DMS153 (cell line): ENCODE measurements at regions not wholly inside any gene's neighbourhood (a gene's known extent, or its start where the extent isn't known, plus 50 kb on each side); places are given as distances from the start of the nearest gene placed in this dataset.

Source experiments
- DNase-seq: peaks from one replicate; lab custom pipeline; 2025; lab: John Stamatoyannopoulos, UW

GRCh38 chr1:195075973-195076372 is 1532.3 kb downstream of the KCNT2 start:
- DNase-seq: no peak

DNA sequence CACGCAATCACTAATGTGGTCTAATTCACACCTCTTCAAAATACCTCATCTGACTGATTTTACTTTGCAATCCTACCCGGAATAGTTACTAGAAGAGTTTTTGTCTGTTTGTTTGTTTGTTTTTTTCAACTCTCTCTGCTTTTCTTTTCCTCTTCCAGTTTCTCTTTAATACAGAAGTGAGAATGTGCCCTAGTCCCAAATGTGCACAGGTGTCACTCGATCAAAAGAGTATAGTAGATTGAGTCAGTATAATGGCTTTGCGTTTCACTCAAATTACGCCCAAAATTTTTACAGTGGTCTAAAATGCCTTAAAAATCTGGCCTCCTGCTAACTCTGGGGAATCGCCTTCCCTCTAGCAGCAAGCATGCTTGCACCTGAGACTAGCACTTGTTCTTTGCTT is 1536.8 kb downstream of the KCNT2 start:
- DNase-seq: no peak

DNA sequence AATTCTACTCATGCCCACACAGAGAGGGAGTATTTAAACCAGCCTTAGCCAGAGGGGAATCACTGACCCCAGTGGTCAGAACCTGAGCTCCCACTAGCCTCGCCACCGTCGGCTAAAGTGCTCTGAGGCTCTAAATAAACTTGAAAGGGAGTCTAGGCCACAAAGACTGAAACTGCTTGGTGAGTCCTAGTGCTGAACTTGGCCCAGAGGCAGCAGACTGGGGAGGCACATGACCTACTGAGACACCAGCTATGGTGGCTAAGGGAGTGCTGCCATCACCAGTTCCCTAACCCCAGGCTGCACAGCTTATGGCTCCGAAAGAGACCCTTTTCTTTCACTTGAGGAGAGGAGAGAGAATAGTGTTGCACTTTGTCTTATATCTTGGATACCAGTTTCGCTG is 1542.8 kb downstream of the KCNT2 start:
- no peak for DNase-seq

GRCh38 chr1:195064358-195064757 is 1543.9 kb downstream of the KCNT2 start:
- no peak for DNase-seq

GRCh38 chr1:195054217-195054687 is 1554.0 kb downstream of the KCNT2 start:
- DNase-seq: no peak

- DNase-seq: no peak
Measured at GRCh38 chr1:195053478-195053877, 1554.8 kb downstream of the KCNT2 start.

GRCh38 chr1:195047772-195048171 is 1560.5 kb downstream of the KCNT2 start:
- DNase-seq: no peak

DNA sequence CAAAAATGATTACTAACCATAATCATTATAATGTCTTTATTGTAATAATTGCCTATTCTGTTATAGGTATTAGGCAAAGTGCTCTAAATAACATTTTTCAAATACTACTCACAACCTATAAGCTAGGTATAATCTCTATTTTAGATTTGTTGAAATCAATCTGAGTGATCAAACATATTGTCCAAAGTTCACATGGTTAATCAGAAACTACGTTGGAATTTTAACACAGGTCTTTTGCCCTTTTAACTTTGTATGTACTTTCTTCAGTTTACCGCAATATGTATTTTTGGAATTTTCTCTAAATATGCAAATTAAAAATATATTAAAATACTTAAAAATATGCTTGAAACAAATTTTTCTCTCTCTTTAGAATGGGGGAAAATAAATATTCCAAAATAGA is 1563.2 kb downstream of the KCNT2 start:
- DNase-seq: no peak

- no peak for DNase-seq
Measured at GRCh38 chr1:195030793-195031192, 1577.4 kb downstream of the KCNT2 start.

GRCh38 chr1:195026792-195027191 is 1581.4 kb downstream of the KCNT2 start:
- DNase-seq: no peak

GRCh38 chr1:195019385-195019784 is 1588.9 kb downstream of the KCNT2 start:
- no peak for DNase-seq

DNA sequence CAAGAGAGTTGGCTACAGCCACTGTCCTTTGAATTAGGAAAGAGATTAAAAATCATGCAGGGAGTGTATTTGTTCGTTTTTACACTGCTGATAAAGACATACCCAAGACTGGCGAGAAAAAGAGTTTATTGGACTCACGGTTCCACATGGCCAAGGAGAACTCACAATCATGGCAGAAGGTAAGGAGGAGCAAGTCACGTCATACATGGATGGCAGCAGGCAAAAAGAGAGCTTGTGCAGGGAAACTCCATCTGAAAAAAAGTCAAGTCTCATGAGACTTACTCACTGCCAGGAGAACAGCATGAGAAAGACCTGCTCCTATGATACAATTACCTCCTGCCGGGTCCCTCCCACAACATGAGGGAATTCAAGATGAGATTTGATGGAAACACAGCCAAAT is 1595.2 kb downstream of the KCNT2 start:
- DNase-seq: no peak

DNA sequence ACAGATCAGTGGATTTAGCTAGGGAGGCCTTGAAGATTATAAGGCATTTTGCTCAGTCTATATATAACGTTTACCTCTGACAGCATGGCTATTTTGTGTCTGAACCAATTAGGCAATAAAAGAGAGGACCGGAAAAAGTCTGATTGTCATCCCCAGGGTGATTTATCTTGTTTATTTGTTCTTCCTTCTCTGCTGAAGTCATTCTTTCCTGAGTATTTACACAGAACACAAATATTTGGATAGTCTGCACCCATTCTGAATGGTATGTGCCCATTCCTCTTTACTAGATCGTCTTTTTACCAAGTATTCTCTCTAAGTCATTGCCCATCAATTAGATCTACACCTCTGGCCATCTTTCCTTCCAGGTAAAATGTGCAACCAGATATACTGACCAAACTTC is 1602.9 kb downstream of the KCNT2 start:
- peak; percentile 90 for DNase-seq

- no peak for DNase-seq
Measured at GRCh38 chr1:194990483-194990882, 1617.8 kb downstream of the KCNT2 start.

GRCh38 chr1:194975913-194976312 is 1632.3 kb downstream of the KCNT2 start:
- no peak for DNase-seq

DNA sequence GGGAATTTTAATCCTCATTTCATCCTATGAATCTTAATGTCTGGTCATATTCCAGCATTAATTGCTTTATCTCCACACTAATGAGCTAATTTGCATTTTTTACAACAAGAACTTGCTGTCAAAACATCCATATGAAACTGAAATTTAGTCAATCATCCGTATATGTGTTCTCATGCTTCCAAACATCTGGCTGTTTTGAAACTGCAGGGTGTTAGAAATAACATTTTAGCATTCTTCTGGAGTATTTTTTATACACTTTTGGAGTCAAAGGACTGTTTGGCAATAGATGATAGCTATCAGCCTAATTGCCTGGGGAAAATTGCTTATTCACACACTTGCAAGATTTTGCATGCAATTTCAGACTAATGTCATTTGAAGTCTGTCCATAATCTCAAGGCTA is 1639.3 kb downstream of the KCNT2 start:
- no peak for DNase-seq

- no peak for DNase-seq
Measured at GRCh38 chr1:194959795-194960194, 1648.4 kb downstream of the KCNT2 start.

GRCh38 chr1:194952171-194952570 is 1656.1 kb downstream of the KCNT2 start:
- no peak for DNase-seq

DNA sequence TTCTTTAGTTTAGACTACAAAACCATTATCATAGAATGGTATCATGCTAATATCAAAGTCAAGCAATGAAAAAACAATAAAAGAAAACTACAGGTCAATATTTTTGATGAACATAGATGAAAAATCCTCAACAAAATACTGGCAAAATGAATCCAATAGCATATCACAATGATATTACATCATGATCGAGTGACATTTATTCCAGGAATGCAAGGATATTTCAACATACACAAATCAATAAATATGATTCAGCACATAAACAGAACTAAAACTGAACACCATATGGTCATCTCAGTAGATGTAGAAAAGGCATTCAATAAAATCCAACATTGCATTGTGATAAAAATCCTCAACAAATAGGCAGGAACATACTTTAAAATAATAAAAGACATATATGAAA is 1657.7 kb downstream of the KCNT2 start:
- DNase-seq: no peak

DNA sequence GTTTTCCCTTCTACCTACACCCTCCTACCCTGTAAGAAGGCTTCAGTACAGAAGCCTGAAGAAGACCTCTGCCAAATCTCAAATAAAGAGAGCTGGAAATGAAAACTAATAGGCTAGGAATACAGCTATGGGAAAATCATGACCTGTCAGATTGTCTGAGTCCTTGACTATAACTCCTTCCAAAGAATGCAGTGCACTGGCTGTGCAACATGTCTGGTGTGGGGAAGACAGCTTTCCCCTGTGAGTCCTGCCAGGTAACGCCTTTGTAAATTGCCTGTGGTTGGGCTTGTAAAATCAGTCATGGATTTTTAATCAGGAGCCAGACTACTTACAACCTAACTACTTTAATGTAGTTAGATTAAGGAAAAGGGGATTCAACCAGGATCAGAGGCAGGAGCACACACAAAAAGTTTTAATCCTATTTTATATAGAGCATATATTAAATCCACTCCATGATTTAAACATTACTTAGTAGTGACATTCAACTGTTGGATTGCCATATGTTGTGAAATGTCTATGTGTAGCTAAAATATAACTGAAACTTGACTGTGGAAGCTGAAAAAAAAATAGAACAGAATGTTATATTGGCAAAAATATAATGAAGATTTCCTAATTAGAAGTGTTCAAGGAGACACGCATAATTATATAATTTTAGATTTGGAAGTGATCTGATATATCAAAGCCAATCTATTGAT is 1667.8 kb downstream of the KCNT2 start:
- no peak for DNase-seq

- DNase-seq: no peak
Measured at GRCh38 chr1:194935864-194936263, 1672.4 kb downstream of the KCNT2 start.

DNA sequence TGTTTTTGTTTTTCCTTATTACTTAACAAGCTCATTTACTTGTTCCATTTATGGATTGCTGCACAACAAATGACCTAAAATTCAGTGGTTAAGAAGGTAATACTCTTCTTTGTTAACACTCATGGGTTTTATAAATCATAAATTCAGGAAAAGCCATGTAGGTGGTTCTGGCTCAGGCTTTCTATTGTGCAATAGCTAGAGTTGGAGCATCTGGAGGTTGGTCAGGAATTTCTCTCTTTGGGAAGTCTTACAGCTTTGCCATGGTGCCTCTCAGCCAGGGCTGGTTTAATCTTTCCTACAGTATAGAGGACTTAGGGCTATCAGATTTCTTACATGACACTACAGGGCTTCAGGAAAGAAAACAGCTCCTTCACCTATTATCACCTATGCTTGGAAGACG is 1677.1 kb downstream of the KCNT2 start:
- no peak for DNase-seq

DNA sequence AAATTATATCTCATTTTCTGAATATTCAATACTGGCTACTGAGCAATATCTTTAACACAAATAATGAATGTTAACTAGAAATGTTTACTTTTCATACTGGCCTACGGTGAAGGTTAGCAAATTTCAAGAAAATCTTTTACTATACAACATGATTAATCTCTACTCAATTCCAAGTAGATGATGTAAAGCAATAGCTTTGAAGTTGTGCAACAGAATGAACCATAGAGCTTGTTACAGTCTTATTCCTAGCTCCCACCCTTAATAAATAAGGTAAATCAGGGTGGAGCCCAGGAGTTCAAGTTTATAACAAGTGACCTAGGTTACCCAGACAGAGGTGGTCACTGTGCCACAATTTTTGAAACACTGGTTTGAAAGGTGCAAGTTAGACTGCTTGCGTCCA is 1678.1 kb downstream of the KCNT2 start:
- DNase-seq: no peak

DNA sequence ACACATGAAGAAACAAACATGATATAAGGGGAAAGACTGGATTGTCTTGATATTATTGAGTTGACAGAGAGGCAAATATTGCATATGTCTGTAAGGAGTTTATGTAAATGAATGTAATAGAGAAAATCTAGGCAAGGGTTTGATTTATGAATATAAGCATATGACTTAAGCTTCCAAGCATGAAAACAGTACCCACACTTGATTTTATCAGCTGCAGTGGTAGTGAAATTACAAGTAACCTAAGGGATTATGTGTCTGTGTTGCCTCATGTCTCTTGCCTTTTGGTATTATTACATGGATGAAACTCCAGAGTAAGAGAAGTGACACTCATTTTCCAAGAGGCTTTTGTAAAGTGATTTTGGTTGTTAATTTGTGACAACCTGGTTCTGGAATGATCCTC is 1678.9 kb downstream of the KCNT2 start:
- DNase-seq: no peak
